ENCODE measurements at regions not wholly inside any gene's neighbourhood (a gene's known extent, or its start where the extent isn't known, plus 50 kb on each side); places are given as distances from the start of the nearest gene placed in this dataset.
"Not testable (repeated sequence)": the region's sequence is repeated elsewhere in the genome, so short reads cannot be mapped to it uniquely, and the experiment has no call there.

- FAIRE-seq = no peak
These were observed 179.0 kb upstream of the PFN2 start for GRCh38 chr3:150149651-150150051.

GRCh38 chr3:150148227-150148626 lies 177.5 kb upstream of the PFN2 start:
- FAIRE-seq = no peak

GRCh38 chr3:150147776-150148175 lies 177.1 kb upstream of the PFN2 start:
- FAIRE-seq = no peak

GRCh38 chr3:150146991-150147761 lies 176.5 kb upstream of the PFN2 start:
- FAIRE-seq = no peak

- no peak for FAIRE-seq
These were observed 175.0 kb upstream of the PFN2 start for GRCh38 chr3:150145659-150146058.

- no peak for FAIRE-seq
These were observed 173.6 kb upstream of the PFN2 start for GRCh38 chr3:150144191-150144708.

- FAIRE-seq = no peak
These were observed 172.2 kb upstream of the PFN2 start for GRCh38 chr3:150142936-150143335.

GRCh38 chr3:150141790-150142326 lies 171.2 kb upstream of the PFN2 start:
- FAIRE-seq = no peak

GRCh38 chr3:150140614-150141321 lies 170.1 kb upstream of the PFN2 start:
- FAIRE-seq = no peak

GRCh38 chr3:150138824-150139223 lies 168.1 kb upstream of the PFN2 start:
- no peak for FAIRE-seq

GRCh38 chr3:150136242-150136641 lies 165.5 kb upstream of the PFN2 start:
- FAIRE-seq = no peak

- FAIRE-seq = no peak
These were observed 164.6 kb upstream of the PFN2 start for GRCh38 chr3:150135287-150135721.

GRCh38 chr3:150133293-150133692 lies 162.6 kb upstream of the PFN2 start:
- FAIRE-seq = no peak

GRCh38 chr3:150132101-150132749 lies 161.5 kb upstream of the PFN2 start:
- FAIRE-seq = no peak

GRCh38 chr3:150131663-150132062 lies 161.0 kb upstream of the PFN2 start:
- FAIRE-seq = no peak

GRCh38 chr3:150130404-150131100 lies 159.9 kb upstream of the PFN2 start:
- no peak for FAIRE-seq

GRCh38 chr3:150129166-150129565 lies 158.5 kb upstream of the PFN2 start:
- no peak for FAIRE-seq

GRCh38 chr3:150128126-150128525 lies 157.4 kb upstream of the PFN2 start:
- FAIRE-seq = no peak

- no peak for FAIRE-seq
These were observed 156.4 kb upstream of the PFN2 start for GRCh38 chr3:150127011-150127490.

- no peak for FAIRE-seq
These were observed 153.4 kb upstream of the PFN2 start for GRCh38 chr3:150124142-150124541.

GRCh38 chr3:150123249-150123648 lies 152.6 kb upstream of the PFN2 start:
- not testable (repeated sequence) for FAIRE-seq

GRCh38 chr3:150118219-150118618 lies 147.5 kb upstream of the PFN2 start:
- no peak for FAIRE-seq

- FAIRE-seq = no peak
These were observed 146.4 kb upstream of the PFN2 start for GRCh38 chr3:150117076-150117475.

All from A204.1 (cell line).